GM21360 (cell line): ENCODE measurements at regions not wholly inside any gene's neighbourhood (a gene's known extent, or its start where the extent isn't known, plus 50 kb on each side); places are given as distances from the start of the nearest gene placed in this dataset.
"Not testable (repeated sequence)": the region's sequence is repeated elsewhere in the genome, so short reads cannot be mapped to it uniquely, and the experiment has no call there.

Experiments
- ATAC-seq: cut with Tn5 transposase; IDR thresholded peaks from one replicate; pipeline ENCODE4 v1.9.1; 2021; ENCODE audit warnings: mild to moderate bottlenecking, moderate library complexity; ENCODE audit not compliant: unreplicated experiment

DNA sequence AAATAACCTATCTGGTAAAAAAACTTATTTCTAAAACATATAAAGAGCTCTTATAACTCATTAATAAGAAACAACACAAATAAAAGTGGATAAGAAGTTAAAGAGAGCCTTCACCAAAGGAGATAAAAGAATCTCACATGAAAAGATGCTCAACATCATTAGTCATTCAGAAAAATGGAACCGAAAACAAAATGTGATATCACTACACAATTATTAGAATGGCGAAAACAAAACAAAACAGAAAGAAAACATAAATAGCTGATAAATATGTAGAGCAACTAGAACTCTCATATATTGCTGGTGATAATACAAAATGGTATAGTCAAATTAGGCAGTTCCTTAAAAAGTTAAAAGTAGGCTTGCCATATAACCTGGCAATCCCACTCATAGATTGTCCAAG lies 1109.3 kb downstream of the PLA2G4A start:
- peak; percentile 66 for ATAC-seq

DNA sequence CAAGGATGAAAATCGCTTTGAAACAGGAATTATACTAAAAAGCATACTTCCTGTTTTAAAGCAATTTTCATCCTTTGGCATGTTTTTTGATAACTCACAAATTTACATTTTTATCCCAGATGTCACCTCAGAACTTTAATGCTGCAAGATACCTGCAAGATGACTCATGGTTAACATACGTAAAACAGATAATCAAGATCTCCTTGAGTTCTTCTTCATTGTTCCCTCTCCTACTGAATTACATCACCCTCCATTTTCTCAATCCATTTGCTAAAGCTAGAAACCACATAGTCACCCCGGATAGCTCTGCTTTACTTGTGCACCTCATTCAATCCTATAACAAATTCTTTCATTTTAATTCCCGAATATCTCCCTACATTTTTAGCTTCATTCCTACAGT lies 1114.2 kb downstream of the PLA2G4A start:
- no peak for ATAC-seq

- ATAC-seq, result no peak
Measured at GRCh38 chr1:187943606-187944403, 1115.1 kb downstream of the PLA2G4A start.

DNA sequence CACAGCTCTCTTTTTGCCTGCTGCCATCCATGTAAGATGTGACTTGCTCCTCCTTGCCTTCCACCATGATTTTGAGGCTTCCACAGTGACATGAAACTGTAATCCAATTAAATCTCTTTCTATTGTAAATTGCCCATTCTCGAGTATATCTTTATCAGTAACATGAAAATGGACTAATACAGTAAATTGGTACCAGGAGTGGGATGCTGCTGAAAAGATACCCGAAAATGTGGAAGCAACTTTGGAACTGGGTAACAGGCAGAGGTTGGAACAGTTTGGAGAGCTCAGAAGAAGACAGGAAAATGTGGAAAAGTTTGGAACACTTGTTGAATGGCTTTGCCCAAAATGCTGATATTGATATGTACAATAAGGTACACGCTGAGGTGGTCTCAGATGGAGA lies 1117.9 kb downstream of the PLA2G4A start:
- not testable (repeated sequence) for ATAC-seq

- ATAC-seq, result no peak
Measured at GRCh38 chr1:187947359-187947758, 1118.6 kb downstream of the PLA2G4A start.

DNA sequence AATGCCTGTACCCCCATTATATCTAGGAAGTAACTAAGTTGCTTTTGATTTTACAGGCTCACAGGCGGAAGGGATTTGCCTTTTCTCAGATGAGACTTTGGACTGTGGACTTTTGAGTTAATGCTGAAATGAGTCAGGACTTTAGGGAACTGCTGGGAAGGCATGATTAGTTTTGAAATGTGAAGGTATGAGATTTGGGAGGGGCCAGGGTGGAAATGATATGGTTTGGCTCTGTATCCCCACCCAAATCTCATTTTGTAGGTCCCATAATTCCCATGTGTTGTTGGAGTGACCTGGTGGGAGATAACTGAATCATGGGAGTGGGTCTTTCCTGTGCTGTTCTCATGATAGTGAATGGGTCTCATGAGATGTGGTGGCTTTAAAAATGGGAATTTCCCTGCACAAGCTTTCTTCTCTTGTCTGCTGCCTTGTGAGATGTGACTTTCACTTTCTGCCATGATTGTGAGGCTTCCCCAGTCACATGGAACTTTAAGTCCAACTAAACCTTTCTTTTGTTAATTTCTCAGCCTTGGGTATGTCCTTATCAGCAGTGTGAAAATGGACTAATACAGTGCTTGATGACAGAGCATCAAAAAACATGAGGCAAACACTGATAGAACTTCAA lies 1119.5 kb downstream of the PLA2G4A start:
- no peak for ATAC-seq

- ATAC-seq, result no peak
Measured at GRCh38 chr1:187949567-187949966, 1120.8 kb downstream of the PLA2G4A start.

- ATAC-seq, result no peak
Measured at GRCh38 chr1:187951817-187952216, 1123.1 kb downstream of the PLA2G4A start.

DNA sequence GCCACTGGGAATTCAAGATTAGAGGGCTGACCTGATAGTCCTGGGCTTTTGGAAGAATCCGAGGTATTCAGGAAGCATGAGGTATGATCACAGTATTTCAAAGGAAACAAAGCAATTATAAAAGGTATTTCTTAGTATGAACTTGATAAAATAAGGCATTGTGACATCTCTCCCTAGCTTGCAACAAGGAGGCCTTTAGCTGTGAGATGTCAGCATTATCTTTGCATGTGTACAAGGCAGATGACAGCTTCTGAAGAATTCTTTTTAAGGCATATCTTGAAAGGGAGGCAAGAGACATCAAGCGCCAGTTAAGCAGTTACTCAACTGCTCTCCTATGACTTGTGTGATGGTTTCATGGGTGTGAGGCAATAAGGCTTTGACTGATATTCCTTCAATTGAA lies 1123.7 kb downstream of the PLA2G4A start:
- no peak for ATAC-seq

- no peak for ATAC-seq
Measured at GRCh38 chr1:187956975-187957374, 1128.2 kb downstream of the PLA2G4A start.

GRCh38 chr1:187958207-187958606 lies 1129.5 kb downstream of the PLA2G4A start:
- ATAC-seq, result no peak

DNA sequence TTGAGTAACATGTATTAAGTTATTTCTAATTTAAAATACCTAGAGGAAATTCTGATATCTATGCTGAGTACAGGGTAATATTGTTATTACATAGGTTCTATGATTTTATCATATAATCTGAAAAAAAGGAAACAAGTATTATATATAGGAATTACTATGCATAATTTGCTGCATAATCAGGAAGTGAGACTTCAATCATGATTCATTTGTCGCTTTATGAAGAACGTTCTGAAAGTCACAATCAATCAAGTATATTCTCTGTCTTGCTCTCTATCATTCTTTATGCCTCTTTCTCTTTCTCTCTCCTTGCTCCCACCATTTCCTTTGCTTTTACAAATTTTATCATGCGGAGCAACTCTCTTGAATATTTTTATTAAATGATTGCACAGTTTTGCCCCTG lies 1130.3 kb downstream of the PLA2G4A start:
- no peak for ATAC-seq

DNA sequence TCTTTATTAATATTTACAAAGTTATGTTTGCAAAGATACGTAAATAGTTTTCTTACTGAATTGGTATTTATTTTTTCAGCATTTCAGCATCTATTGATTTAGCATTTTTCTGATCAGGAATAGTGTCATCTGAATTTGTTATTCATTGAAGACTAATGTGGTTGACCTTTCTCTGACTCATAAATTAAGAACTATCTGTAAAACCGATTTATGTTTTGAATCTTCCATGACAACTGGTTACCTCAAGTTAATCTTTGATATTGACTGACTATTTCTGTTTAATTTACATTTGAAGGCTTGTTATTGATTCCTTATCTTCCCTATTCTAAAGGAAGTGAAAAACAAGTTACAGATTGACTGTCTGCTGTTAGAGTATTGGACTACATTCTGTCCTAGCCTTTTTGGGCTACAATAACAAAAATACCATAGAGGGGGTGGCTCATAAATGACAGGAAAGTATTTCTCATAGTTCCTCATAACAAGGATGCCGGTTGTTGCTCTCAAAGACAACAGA lies 1131.4 kb downstream of the PLA2G4A start:
- ATAC-seq, result no peak

DNA sequence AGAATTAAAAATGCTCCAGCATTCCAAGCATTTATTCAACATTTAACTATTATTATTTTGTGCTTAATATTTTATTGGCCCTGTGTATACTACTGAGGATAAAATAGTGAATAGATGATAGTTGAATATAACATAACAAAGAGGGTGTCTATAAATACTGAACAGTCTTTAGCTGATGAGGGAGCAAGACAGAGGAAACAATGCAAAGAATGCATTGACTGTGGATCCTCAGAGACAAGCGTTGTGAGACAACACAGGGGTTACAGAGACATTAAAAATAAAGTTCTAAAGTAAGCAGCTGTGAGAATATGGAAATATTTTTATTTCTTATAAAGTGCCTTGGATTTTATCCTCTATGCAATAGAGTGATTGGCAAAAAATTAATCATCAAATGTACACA lies 1133.1 kb downstream of the PLA2G4A start:
- no peak for ATAC-seq

GRCh38 chr1:187971851-187972250 lies 1143.1 kb downstream of the PLA2G4A start:
- ATAC-seq, result no peak

GRCh38 chr1:187977298-187977697 lies 1148.5 kb downstream of the PLA2G4A start:
- ATAC-seq, result no peak

DNA sequence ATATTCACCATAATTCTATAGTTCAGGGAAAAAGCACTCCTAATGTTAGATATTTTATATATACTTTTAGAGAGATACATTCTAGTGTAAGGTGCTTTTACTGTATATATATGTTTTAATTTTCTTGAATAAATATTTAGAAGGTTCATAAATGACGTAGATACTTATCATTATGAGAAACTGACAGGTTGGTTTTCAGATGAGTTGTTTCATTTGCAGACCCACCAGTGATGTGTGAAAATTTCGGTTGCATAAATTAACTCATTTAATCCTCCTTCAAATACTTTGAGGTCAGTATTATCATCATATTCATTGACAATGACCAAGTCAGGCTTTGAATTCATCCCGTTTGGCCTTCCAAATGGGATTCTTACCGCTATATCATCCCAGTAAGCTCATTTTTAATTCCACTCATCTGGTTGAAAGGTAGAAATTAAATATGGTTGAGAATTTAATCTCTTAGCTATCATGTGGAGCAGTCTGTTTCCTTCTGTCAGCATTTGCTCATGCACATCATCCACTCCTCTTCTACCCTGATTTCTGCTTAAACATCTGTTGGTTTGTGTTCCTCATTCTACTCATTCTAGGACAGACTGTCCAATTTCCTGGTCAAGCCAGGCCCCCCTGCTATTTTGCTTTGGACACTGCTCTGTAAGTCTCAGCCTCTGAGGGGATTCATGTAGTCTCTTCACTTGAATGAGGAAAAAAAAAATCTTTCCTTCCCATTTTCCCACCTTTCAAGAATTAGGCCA lies 1156.6 kb downstream of the PLA2G4A start:
- ATAC-seq, result peak; percentile 40

DNA sequence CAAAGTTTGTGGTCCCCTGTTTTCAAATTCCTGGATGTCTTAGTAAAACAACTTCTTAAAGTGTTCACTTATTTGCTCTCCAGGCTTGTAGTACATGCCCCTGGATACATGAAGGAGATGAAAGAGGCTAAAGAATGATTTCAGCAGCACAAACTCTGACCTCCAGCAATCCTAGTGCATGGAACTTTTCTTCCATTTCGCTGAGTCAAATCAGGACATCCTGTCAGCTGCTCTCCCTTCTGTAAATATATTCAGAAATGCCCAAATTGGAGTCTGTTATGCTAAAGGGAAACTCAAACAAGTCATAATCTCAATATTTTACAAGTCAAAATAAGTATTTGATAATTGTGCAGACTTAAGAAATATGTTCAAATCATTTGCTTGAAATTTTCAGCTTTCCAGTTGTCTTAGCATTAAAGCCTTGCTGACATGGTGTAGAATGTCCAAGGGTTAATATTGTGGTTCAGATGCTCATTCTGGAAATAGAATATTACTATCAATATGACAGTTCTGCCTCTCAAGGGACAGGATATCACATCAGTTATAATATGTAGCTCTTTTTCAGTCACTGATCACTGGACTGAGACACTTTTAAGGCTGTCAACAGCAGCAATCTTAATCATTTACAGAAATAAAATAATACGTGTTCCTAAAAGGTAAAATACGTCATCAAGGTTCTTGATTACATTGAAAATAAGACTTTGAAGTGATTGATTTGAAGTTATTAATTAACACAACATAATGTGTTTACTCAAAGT lies 1157.3 kb downstream of the PLA2G4A start:
- ATAC-seq, result peak; percentile 76

- no peak for ATAC-seq
Measured at GRCh38 chr1:187987236-187987776, 1158.6 kb downstream of the PLA2G4A start.

- no peak for ATAC-seq
Measured at GRCh38 chr1:187991944-187992343, 1163.2 kb downstream of the PLA2G4A start.

DNA sequence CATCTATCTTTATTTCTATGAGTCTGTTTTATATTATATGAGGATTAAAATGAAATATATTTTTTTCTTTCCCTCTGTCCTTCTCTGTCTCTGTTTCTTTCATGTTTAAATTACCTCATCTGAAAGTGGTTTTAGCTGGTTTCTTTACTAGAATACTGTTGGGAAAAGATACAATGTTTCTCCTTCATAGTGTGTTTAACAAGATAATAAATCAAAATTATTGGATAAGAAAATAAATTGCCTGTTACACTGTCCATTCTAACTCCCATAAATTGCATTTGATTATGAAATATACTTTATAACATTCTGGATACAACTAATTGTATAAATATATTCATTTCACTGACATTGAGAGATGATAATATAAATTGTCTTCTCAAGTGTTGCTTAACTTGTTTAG lies 1168.0 kb downstream of the PLA2G4A start:
- no peak for ATAC-seq
